ENCODE measurements at regions not wholly inside any gene's neighbourhood (a gene's known extent, or its start where the extent isn't known, plus 50 kb on each side); places are given as distances from the start of the nearest gene placed in this dataset.

DNA sequence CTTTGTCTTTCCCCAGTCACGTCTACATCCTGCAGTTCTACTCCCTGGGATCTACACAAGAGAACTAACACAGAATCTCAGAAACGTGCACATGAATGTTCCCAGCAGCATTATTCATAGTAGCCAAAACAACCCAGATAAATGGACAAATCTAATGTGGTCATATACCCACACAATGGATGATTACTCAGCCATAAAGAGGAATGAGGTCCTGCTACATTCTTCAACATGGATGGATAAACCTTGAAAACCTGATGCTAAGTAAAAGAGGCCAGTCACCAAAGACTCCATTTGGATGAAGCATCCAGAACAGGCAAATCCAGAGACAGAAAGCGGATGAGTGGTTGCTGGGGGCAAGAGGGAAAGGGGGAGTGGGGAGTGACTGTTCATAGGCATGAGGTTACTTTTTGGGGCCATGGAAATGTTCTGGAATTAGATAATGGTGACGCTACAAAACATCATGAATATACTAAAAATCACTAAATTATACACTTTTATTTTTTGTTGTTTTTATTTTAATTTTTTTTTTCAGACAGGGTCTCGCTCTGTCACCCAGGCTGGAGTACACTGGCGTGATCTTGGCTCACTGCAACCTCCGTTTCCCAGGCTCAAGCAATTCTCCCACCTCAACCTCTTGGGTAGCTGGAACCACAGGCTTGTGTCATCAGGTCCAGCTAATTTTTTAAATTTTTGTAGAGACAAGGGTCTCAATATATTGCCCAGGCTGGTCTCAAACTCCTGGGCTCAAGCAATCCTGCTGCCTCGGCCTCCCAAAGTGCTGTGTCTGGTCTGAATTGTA, 50.8 kb upstream of the DSN1 start:
- WGBS, 2 donors: 84 to 88% methylated on average over 8 of the region's 8 CpGs
- Histone ChIP-seq H3K4me3 (no peak overlapping the region), H3K27ac (peak overlapping the region in 2 of 4 donors; percentile 35 to 38), H3K9me3 (no peaks in the 10 kb centered on the region), H3K36me3 (peaks cover 0 to 36% (median 0%) of the 10 kb centered on the region in 3 donors), H3K27me3 (no peaks in the 10 kb centered on the region), H3K4me1 (peaks cover 0 to 49% (median 8%) of the 10 kb centered on the region in 4 donors)
- TF ChIP-seq, protein P1, sequence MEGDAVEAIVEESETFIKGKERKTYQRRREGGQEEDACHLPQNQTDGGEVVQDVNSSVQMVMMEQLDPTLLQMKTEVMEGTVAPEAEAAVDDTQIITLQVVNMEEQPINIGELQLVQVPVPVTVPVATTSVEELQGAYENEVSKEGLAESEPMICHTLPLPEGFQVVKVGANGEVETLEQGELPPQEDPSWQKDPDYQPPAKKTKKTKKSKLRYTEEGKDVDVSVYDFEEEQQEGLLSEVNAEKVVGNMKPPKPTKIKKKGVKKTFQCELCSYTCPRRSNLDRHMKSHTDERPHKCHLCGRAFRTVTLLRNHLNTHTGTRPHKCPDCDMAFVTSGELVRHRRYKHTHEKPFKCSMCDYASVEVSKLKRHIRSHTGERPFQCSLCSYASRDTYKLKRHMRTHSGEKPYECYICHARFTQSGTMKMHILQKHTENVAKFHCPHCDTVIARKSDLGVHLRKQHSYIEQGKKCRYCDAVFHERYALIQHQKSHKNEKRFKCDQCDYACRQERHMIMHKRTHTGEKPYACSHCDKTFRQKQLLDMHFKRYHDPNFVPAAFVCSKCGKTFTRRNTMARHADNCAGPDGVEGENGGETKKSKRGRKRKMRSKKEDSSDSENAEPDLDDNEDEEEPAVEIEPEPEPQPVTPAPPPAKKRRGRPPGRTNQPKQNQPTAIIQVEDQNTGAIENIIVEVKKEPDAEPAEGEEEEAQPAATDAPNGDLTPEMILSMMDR (IDR thresholded peaks at IDR 0.05): no peak
- TF ChIP-seq EP300 (IDR thresholded peaks at IDR 0.05): no peak
- no peak for TF ChIP-seq POLR2A (IDR thresholded peaks at IDR 0.05)
- no peak for DNase-seq (ENCODE audit: low spot score in 2 of 2)

DNA sequence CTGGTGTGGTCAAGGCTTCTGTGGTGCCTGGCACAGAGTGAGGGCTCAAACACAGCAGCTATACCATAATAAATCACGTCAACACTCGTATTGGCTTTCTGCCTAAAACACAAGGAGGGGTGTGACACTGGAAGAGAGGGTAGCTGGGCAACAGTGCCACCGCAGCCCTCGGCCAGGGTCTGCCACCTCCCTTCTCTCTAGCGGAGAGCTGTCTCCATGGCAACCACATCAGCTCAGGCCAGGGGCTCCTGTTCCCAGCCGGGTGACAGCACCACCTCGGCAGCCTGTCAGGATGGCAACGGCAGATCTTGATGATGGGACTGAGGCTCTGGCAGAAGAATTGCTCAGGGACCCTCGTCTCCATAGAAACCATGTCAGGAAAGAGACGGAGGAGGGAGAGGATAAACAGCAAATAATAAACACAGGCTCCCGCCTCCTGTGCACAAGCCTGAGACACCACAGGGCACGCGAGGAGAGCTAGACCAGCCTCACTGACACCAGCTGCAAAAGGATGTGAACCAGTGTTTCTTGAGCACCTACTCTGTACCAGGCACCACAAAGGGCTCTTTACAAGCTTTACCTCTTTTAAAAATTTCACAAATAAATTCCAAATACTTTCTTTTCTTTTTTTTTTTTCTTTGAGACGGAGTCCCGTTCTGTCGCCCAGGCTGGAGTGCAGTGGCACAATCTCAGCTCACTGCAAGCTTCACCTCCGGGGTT, 50.4 kb upstream of the TLDC2 start:
- no peak for DNase-seq (ENCODE audit: low spot score in 2 of 2)
- Histone ChIP-seq H3K4me1 (peaks cover 0 to 48% (median 11%) of the 10 kb centered on the region in 4 donors), H3K4me3 (no peak overlapping the region), H3K27me3 (no peaks in the 10 kb centered on the region), H3K9me3 (no peaks in the 10 kb centered on the region), H3K27ac (peak overlapping the region in 1 of 4 donors; percentile 54), H3K36me3 (peaks cover 0 to 36% (median 0%) of the 10 kb centered on the region in 3 donors)
- TF ChIP-seq EP300 (IDR thresholded peaks at IDR 0.05): no peak
- TF ChIP-seq POLR2A (IDR thresholded peaks at IDR 0.05): no peak
- TF ChIP-seq, protein P1 (IDR thresholded peaks at IDR 0.05): no peak
- 48 to 57% methylated on average over 17 of the region's 17 CpGs for WGBS, 2 donors

All from tibial nerve (tissue), 4 donors.